Renal cortex interstitium (tissue), 11 donors: ENCODE measurements at regions not wholly inside any gene's neighbourhood (a gene's known extent, or its start where the extent isn't known, plus 50 kb on each side); places are given as distances from the start of the nearest gene placed in this dataset.

ENCODE experiments used
- DNase-seq, 11 donors: peaks; one replicate each; pipeline ENCODE4 v3.0.0-alpha.2; 2013; ENCODE audit warnings: low read depth in 9 of 11, low spot score in 4 of 11; ENCODE audit errors: extremely low read depth in 1 of 11

DNA sequence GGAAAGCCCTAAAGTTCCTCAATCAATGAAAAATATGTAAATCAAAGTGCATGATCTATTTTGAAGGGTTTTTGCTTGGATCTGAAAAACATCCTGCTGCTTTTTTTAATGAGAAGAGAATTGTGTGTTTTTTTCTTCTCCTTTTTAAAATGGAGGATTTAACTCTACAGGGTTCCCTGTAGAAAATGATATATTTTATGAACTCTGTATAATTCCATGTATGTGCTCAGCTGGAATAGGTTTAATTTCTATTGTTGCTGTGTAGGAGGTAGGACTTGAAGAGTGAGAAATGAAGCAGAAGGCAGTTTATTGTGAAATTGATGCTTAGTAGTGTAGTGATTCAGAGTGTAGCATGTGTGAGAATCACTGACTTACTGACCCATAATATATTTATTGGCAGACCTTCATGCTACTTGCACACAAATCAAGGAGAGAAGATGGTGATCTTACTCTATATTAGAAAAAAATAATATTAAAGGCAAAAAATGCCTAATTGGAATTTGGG, 286.8 kb upstream of the FSTL5 start:
- DNase-seq: no peak

DNA sequence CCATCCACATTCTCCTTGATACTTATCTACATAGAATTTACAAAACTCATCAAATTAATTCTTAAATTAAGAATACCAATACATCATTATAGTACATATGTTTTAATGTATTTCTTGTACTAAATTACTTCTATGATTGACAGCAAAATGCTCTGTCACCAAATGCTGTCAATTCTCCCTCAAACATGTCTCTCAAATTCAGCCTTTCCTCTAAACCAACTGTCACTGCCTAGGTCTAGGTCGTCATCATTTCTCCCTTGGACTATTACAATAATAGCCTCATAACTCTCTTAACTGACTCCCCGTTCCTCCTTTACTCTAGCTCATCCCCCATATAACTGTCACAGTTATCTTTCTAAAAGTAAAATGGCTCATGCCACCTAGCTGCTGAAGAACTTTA, 279.7 kb upstream of the FSTL5 start:
- DNase-seq: no peak

DNA sequence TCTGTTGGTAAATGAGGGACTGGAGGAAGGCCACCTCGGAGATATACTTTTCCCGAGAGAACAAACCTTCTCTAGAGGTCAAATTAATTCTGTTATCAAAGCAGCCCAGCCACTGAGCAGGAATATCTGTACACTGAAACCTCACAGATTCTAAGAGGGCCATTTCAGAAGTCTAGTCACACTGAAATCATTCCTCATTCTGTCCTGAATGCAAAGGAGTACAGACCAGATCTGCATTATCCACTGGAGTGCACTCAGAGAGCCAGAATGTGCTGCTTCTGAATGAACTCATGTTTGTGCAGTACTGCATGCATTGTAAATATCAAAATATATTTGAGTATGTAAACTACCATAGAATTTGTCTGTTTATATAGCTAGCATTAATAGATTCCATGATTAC, 278.3 kb upstream of the FSTL5 start:
- no peak for DNase-seq

DNA sequence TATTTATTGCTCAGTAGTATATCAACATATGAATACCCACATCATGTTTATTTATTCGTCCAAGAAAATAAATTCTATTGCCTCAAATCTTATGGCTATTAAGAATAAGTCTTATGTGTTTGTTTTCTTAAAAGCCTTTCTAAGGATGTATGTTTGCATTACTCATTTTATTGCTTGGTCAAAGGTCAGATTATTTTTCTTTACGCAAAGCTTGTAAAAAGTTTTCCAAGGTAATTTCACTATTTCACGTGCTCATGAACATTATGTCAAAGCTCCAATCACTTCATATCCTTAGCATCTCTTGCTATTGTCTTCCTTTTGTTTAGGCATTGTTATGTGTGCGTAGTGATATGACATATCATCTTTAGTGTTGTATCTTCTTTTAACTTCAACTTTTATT, 258.5 kb upstream of the FSTL5 start:
- no peak for DNase-seq

DNA sequence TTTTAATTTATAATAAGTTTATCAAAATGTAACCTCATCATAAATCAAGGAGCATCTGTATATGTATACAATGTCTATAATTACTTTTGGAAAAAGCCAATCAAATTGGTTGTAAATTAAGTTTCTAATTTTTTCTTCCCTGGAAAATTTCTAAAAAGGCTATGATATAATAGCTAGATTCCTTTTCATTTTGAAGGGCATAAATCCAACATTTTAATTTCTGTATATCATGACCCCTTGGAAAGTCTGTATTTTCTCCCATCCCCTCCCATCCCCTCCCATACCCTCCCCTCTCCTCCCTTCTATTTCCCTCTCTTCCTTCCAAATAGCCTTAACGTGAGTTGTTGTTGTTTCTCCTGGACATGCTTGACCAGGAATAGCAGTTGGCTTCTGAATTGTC, 247.1 kb upstream of the FSTL5 start:
- DNase-seq: no peak

DNA sequence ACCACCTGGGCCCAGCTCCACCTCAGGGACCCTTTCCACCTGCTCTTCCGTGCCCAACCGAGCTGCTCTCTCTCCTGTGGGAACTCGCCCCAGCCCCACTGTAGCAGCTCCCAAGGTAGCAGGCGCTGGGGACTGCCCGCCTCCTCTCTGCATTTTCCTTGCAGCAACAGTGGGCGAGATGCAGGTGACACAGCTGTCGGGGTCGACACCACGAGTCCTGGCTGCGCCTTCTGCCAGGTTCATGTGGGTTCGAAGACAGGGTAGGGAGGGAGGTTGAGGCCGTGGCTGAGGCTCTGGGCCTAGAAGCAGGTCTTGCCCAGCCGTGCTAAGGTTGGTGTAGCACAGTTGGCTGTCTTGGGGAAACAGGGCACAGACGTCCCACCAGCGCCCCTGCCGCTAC, 245.2 kb upstream of the FSTL5 start:
- DNase-seq: no peak

DNA sequence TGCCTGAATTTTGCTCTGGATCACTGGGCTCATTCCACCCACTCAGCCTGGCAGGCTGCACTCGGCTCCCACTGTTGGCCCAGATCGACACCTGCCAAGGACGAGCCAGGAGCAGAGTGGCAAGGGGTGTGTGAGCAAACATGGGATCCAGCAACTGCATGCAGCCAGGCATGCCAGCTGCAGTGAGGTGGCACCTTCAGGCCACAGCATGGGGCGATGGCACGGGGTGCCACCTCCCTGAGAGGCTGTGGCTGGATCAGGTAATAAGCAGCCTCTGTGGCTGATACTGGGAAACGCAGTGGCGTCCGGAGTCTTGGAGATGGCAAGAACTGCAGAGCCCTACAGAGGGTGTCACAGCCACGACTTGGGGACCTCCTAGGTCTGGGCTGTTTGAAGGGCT, 244.5 kb upstream of the FSTL5 start:
- DNase-seq: no peak

DNA sequence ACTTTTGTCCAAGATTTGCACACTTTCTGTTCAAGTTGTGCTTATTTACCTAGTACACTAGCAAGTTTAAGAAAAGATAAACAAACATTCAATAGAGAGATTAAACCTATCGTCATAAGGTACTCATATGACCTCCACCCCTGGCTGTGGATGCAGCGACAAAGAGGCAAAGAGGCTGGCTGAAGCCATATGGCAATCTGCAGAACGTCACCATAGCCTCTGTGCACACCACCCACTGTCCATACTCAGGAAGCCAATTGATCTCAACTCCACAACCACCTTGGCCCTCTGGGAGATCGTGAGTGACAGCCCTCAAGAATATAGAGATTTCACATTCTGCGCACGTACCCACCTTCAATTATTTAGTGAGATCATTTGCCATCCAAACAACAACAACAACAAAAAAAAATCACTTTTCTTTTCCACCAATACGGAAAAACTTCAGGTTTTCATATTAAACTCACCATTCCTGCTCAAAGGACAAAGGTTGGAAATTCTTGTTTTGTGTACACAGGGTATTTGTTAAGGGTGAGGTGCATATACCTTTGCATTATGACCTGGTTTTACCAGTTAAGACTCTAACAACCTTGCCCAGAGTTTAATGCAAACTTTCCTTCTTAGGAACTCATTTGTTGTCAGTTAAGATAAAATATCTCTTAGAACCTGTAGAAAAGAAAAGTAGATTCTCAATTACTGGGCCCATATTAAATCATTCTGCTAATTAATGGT, 243.0 kb upstream of the FSTL5 start:
- DNase-seq: no peak

DNA sequence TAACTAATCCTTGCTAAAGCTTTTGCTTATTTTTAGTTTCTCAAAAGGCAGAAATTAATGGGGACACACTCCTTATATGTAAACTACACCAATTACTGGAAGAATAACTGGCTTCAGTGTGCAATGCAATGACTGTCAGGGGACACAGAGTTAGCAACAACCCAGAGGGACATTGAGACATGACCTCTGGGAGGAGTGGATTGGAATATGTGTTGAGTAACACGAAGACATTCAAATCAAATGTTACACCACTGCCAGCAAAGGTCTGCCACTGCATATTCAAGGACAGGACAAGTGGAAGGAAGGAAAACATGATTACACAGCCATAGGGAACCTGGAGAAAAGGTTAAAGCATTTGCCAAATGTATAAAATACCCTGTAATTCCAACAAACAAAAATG, 240.1 kb upstream of the FSTL5 start:
- no peak for DNase-seq

DNA sequence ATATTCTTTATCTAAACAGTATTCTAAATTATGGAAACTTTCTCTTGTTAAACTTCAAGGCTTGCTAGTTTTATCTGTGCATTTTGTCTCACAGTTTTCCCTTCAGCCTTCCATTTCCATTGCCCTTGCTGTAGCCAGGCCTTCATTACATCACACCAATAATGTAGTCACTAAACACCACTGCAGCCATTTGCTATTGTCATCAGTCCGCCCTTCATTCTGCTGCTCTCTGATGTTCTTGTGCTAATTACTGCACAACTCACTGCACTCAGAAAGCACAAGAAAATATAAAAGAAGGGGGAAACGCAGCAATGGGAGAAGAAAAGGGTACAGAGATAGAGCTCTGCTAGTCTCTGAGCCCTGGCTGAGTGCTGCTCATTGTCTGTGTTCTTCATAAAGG, 239.6 kb upstream of the FSTL5 start:
- no peak for DNase-seq

DNA sequence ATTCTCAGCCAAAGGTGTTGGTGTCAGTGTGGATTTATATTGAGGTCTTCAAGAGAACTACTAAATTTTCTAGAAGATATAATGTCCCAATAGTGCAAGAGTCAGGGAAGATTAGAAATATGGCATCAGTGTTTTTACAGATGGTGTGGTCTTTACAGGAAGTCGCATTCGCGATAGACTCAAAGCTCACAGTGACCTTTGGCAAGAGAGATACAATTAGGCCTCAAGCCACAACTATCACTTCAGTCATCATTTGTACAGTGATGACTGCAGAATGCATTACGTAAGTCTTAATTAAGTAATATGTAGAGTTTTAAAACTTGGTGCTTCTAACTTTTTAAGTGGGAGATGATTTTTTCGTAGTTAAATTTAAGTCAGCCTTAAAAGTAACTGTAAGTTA, 237.2 kb upstream of the FSTL5 start:
- DNase-seq: no peak

DNA sequence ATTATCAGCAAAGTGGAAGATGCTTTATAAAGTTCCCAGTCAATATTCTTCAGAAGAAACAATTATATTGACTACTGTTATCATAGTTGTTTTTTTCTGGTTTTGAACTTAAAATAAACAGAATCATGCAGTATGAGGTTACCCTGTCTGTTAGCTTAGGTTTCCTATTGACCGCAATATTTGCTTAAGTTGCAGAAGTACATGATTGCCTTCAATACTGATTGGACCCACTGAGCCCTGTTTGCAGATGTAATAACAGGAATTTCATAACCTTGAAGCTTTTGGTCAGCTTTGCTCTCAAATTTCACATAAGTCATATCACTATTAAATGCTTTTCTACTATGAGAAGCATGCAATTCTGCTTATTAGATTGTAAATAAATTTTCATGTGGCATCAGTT, 229.1 kb upstream of the FSTL5 start:
- no peak for DNase-seq

DNA sequence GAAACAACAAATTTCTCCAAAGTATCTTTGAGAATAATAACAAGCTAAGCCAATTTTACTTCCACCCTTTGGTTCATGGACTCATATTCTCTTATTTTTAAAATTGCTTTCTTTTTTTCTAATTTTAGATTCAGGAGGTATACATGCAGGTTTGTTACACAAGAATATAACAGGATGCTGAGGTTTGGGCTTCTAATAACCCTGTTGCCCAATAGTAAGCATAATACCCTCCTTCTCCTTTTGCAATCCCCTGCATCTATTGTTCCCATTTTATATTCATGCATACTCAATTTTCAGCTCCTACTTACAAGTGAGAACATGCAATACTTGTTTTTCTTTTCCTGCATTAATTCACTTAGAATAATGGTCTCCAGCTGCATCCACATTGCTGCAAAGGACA, 202.3 kb upstream of the FSTL5 start:
- no peak for DNase-seq

DNA sequence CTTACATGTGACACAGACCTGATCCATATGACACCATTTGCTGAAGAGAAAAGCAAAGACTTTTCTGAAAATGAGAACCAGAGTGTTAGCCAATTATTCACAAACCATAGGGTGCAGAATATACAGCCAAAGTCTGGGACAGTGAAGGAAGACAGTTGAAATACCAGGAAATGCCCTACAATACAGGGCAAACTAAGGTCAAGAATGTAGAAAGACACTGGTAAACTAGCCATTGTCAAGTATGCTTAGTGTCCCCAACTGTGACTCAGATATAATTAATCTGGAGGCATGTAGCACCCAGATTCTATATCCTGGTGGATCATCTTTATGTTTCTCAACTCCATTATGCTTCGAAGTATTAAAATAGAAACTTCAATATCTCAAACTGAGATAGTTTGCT, 200.9 kb upstream of the FSTL5 start:
- no peak for DNase-seq

DNA sequence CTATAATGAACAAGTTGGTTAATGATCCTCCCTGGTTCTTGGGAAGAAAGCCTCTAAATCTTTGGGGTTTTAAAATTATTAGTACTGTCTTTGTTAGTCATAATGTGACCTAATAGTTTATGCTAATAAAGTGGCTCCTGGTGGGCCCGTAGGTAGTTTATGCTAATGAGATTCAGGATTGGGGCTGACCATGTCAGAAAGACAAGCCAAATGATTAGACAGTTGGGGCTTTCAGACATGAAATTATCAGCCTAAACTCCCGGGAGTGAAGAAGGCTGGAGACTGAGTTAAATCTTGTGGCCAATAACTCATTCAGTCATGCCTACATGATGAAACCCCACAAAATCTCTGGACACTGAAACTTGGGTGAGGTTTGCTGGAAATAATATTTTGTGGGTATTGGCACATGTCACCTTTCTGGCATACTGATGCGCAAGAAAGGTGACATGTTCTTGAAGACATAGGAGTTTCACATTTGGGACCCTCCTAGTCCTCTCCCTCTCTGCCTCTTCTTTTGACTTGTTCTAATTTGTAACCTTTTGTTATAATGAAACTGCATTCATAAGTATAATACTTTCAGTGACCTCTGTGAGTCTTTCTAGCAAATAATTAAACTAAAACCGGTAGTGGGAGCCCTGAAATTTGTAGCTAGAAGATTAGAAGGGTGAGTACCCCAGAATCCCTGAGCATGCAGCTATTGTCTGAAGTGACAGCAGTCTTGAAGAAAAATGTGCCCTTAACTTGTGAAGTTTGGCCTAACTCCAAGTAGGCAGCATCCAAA, 196.8 kb upstream of the FSTL5 start:
- DNase-seq: no peak

DNA sequence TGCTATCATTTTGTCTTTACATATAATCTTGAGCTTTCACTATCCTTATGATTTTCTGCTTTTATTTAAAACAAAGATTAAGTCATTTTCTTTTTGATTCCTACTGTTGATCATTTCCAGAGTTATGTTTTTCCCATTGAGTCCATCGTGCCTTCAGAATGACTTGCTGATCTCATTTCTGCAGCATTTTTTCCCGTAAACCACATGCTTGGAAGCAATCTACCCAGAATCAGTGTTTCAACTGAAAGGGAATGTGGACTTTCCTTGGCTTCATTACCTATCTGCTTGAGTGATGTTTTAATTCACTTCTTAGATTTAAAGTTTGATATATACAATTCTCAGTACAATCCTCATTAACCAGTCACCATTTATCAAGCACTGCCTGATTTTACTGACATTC, 192.4 kb upstream of the FSTL5 start:
- DNase-seq: no peak

DNA sequence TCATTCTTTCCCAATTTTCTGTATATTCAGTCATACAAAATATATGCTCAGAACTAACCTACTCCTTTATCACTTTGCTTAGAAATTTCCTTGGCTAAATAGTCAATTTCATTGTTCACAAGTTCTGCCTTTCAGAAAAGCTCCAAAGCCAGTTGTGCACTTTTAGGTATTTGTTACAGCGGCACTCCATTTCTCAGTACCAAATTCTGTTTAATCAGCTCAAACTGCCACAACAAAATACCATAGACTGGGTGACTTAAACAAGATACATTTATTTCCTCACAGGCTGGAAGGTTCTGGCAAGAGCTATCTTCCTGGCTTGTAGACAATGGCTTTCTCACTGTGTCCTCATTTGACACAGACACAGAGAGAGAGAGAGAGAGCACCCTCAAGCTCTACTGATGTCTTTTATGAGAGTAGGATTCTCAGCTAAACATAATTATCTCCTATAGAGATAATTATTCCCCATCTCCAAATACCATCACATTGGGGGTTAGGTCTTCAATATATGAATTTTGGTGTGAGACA, 188.8 kb upstream of the FSTL5 start:
- no peak for DNase-seq

DNA sequence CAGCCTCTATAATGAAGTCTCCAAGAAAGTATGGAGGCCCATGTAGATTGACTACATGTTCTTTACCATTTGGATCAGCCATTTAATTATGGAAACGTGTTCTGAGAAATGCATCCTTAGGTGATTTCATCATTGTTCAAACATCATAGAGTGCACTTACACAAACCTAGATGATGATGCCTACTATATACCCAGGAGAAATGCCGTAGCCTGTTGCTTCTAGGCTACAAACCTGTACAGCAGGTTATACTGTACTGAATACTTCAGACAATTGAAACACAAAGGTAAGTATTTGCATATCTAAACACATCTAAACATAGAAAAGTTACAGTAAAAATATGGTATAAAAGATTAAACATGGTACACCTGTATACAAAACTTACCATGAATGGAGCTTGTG, 186.5 kb upstream of the FSTL5 start:
- no peak for DNase-seq

DNA sequence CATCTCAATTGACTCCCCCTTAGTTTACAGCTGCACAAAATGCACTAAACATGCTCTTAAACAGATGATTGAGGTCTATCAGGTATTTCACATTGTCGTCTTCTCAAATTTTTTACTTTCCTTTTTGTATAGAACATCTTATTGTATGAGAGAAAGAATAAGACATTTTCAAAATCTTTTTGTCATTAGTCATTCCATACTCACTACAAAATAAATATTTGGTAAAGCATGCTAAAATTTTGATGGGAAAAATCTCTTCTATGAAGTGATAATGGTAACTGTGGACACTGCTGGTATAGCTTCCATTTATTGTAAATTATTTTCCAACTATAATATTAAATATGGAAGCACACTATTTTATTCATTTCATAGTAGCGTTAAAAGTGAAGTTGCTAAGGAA, 185.6 kb upstream of the FSTL5 start:
- DNase-seq: no peak

DNA sequence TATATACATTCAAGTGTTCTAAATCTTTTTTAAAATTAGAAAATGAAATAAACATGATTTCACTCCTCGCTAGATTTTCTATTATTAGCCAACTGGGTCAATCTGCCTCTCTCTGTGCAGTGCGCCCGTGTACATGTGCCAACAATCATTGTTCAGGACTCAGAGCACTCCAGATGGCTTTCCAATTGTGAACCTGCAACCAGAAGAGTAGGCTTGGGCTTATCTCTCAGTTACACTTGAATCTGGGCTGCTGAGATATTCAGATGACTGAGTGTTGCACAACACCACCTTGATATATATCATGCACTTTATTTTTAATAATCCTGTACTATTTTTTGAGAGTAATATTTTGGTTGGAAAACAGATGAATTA, 184.0 kb upstream of the FSTL5 start:
- no peak for DNase-seq
